ENCODE measurements at regions not wholly inside any gene's neighbourhood (a gene's known extent, or its start where the extent isn't known, plus 50 kb on each side); places are given as distances from the start of the nearest gene placed in this dataset.

DNA sequence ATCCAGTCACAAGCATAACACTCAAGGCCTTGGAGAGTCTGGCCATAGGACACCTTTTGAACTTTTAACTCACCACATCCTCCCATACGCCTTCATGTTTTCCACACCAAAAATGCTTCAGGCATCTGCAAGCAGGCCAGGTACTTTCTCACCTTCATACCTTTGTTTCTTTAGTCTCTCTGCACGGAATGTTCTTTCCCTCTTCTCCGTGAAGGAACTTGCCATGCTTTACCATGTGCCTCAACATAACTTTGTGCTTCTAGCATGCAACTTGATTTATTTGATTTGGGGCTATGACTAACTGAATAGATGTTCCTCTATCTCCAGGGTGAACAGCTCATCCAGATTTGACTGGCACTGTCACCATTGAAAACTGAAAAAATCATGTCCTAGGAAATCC, 141.7 kb upstream of the ACVR2A start:
- TF ChIP-seq ARNTL (CRISPR knock-in tag; IDR thresholded peaks at IDR 0.05; ENCODE audit: borderline replicate concordance, low read depth) (no peak), SNAI2 (CRISPR knock-in tag; IDR thresholded peaks at IDR 0.05) (no peak), TCF4 (CRISPR knock-in tag; IDR thresholded peaks at IDR 0.05; ENCODE audit: borderline replicate concordance) (no peak), GLIS3 (CRISPR knock-in tag; IDR thresholded peaks at IDR 0.05) (no peak), ZNF565 (CRISPR knock-in tag; conservative IDR thresholded peaks at IDR 0.05; ENCODE audit: low read depth) (no peak), ZC3H10 (CRISPR knock-in tag; IDR thresholded peaks at IDR 0.05) (no peak), ZFP3 (CRISPR knock-in tag; IDR thresholded peaks at IDR 0.05) (no peak), CSRNP3 (CRISPR knock-in tag; IDR thresholded peaks at IDR 0.05) (no peak), ZNF8 (CRISPR knock-in tag; IDR thresholded peaks at IDR 0.05) (no peak), RARB (CRISPR knock-in tag; IDR thresholded peaks at IDR 0.05) (no peak)
- TF ChIP-seq, protein P1, sequence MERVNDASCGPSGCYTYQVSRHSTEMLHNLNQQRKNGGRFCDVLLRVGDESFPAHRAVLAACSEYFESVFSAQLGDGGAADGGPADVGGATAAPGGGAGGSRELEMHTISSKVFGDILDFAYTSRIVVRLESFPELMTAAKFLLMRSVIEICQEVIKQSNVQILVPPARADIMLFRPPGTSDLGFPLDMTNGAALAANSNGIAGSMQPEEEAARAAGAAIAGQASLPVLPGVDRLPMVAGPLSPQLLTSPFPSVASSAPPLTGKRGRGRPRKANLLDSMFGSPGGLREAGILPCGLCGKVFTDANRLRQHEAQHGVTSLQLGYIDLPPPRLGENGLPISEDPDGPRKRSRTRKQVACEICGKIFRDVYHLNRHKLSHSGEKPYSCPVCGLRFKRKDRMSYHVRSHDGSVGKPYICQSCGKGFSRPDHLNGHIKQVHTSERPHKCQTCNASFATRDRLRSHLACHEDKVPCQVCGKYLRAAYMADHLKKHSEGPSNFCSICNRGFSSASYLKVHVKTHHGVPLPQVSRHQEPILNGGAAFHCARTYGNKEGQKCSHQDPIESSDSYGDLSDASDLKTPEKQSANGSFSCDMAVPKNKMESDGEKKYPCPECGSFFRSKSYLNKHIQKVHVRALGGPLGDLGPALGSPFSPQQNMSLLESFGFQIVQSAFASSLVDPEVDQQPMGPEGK (CRISPR knock-in tag; IDR thresholded peaks at IDR 0.05; ENCODE audit: borderline replicate concordance) = no peak
- TF ChIP-seq, protein P2, sequence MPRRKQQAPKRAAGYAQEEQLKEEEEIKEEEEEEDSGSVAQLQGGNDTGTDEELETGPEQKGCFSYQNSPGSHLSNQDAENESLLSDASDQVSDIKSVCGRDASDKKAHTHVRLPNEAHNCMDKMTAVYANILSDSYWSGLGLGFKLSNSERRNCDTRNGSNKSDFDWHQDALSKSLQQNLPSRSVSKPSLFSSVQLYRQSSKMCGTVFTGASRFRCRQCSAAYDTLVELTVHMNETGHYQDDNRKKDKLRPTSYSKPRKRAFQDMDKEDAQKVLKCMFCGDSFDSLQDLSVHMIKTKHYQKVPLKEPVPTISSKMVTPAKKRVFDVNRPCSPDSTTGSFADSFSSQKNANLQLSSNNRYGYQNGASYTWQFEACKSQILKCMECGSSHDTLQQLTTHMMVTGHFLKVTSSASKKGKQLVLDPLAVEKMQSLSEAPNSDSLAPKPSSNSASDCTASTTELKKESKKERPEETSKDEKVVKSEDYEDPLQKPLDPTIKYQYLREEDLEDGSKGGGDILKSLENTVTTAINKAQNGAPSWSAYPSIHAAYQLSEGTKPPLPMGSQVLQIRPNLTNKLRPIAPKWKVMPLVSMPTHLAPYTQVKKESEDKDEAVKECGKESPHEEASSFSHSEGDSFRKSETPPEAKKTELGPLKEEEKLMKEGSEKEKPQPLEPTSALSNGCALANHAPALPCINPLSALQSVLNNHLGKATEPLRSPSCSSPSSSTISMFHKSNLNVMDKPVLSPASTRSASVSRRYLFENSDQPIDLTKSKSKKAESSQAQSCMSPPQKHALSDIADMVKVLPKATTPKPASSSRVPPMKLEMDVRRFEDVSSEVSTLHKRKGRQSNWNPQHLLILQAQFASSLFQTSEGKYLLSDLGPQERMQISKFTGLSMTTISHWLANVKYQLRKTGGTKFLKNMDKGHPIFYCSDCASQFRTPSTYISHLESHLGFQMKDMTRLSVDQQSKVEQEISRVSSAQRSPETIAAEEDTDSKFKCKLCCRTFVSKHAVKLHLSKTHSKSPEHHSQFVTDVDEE (CRISPR knock-in tag; IDR thresholded peaks at IDR 0.05) = no peak
